OCI-LY1 (cell line): ENCODE measurements at regions not wholly inside any gene's neighbourhood (a gene's known extent, or its start where the extent isn't known, plus 50 kb on each side); places are given as distances from the start of the nearest gene placed in this dataset.

Experiments
- H2AFZ ChIP-seq: fragments of 200-600 bp; sonication (generic), shearing (Covaris generic); 2 replicates; pipeline ENCODE4 v1.6.0; 2014; ENCODE audit warnings: antibody characterized with exemption, mild to moderate bottlenecking, low read length
- H3F3A ChIP-seq: fragments of 200-600 bp; sonication (generic), shearing (Covaris generic); 2 replicates; pipeline ENCODE4 v1.6.0; 2014; ENCODE audit warnings: mild to moderate bottlenecking, antibody characterized with exemption, low read length, moderate library complexity; ENCODE audit not compliant: insufficient read depth
- H3K27ac ChIP-seq: fragments of 200-600 bp; sonication (generic); 2 replicates; pipeline ENCODE4 v1.5.1; 2014; ENCODE audit warnings: low read length, mixed run types, mild to moderate bottlenecking, low read depth; ENCODE audit not compliant: poor library complexity, severe bottlenecking
- H3K27me3 ChIP-seq: fragments of 200-600 bp; sonication (generic); 2 replicates; pipeline ENCODE4 v1.6.0; 2014; ENCODE audit warnings: antibody characterized with exemption, mild to moderate bottlenecking, low read length, moderate library complexity; ENCODE audit not compliant: insufficient read depth
- H3K36me3 ChIP-seq: fragments of 200-600 bp; sonication (generic); 2 replicates; pipeline ENCODE4 v1.6.1; 2014; ENCODE audit warnings: mild to moderate bottlenecking, antibody characterized with exemption, low read length, moderate library complexity, mixed read lengths; ENCODE audit not compliant: insufficient read depth
- H3K4me1 ChIP-seq: fragments of 200-600 bp; sonication (generic); 2 replicates; pipeline ENCODE4 v1.5.1; 2014; ENCODE audit warnings: mild to moderate bottlenecking, low read length, moderate library complexity; ENCODE audit not compliant: insufficient read depth, severe bottlenecking
- H3K4me2 ChIP-seq: fragments of 200-600 bp; sonication (generic), shearing (Covaris generic); 2 replicates; pipeline ENCODE4 v1.6.1; 2014; ENCODE audit warnings: low read length
- H3K4me3 ChIP-seq: fragments of 200-600 bp; sonication (generic); 2 replicates; pipeline ENCODE4 v1.5.1; 2014; ENCODE audit warnings: low read length, low read depth, mild to moderate bottlenecking, mixed read lengths; ENCODE audit not compliant: poor library complexity, severe bottlenecking
- H3K79me2 ChIP-seq: fragments of 200-600 bp; shearing (Covaris generic); 2 replicates; pipeline ENCODE4 v1.6.1; 2016; ENCODE audit warnings: mixed run types, low read length, mixed read lengths; ENCODE audit not compliant: insufficient read depth
- H3K9ac ChIP-seq: fragments of 200-600 bp; sonication (generic), shearing (Covaris generic); 2 replicates; pipeline ENCODE4 v1.6.1; 2014; ENCODE audit warnings: mild to moderate bottlenecking, low read length, mixed read lengths
- H3K9me2 ChIP-seq: fragments of 200-600 bp; sonication (generic), shearing (Covaris generic); 2 replicates; pipeline ENCODE4 v1.6.1; 2014; ENCODE audit warnings: low read depth, mild to moderate bottlenecking, low read length, mixed read lengths
- H3K9me3 ChIP-seq: fragments of 200-600 bp; shearing (Covaris generic); 2 replicates; pipeline ENCODE4 v1.6.1; 2014; ENCODE audit warnings: low read length, mixed read lengths
- H4K20me1 ChIP-seq: fragments of 200-600 bp; sonication (generic), shearing (Covaris generic); 2 replicates; pipeline ENCODE4 v1.6.0; 2016; ENCODE audit warnings: mild to moderate bottlenecking, low read length; ENCODE audit not compliant: insufficient read depth
- CTCF ChIP-seq: fragments of 200-600 bp; sonication (generic), shearing (Covaris generic); IDR thresholded peaks from 2 replicates; pipeline ENCODE4 v1.5.1; 2017; ENCODE audit warnings: mild to moderate bottlenecking, antibody characterized with exemption, low read length, moderate library complexity, mixed read lengths
- EZH2 ChIP-seq: fragments of 200-600 bp; sonication (generic), shearing (Covaris generic); IDR thresholded peaks from 2 replicates; pipeline ENCODE4 v1.8.0; 2017; ENCODE audit warnings: borderline replicate concordance, mixed run types, mild to moderate bottlenecking, antibody characterized with exemption, low read length, moderate library complexity, mixed read lengths

DNA sequence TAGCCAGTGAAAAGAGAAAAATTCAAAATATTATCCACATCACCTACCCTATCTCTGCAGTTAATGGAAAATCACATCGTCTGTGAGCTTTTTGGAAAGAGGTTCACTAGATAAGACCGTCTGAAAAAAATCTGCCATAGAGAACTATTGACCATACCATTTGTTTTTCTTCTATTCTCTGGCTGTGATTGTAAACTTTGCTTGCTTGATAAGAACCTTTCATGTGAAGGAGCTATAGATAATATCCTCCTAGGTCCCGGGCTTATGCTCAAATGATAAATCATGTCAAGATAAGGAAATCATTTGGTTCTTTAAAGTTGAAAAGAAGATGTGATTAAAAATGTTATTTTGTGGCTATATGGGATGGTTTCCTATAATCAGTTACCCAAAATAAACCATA lies 369.9 kb downstream of the SIPA1L2 start:
- no peaks in the 10 kb centered on the region for H3K9me2 ChIP-seq
- no peaks in the 10 kb centered on the region for H3K27me3 ChIP-seq
- H3F3A ChIP-seq = no peaks in the 10 kb centered on the region
- H3K79me2 ChIP-seq = no peaks in the 10 kb centered on the region
- H3K4me1 ChIP-seq = no peaks in the 10 kb centered on the region
- H3K36me3 ChIP-seq = no peaks in the 10 kb centered on the region
- no peak overlapping the region for H3K4me3 ChIP-seq
- no peak overlapping the region for H2AFZ ChIP-seq
- no peaks in the 10 kb centered on the region for H3K9me3 ChIP-seq
- no peak overlapping the region for H3K27ac ChIP-seq
- H3K9ac ChIP-seq = no peak overlapping the region
- TF ChIP-seq CTCF (no peak), EZH2 (no peak)
- H4K20me1 ChIP-seq = no peaks in the 10 kb centered on the region
- no peak overlapping the region for H3K4me2 ChIP-seq

DNA sequence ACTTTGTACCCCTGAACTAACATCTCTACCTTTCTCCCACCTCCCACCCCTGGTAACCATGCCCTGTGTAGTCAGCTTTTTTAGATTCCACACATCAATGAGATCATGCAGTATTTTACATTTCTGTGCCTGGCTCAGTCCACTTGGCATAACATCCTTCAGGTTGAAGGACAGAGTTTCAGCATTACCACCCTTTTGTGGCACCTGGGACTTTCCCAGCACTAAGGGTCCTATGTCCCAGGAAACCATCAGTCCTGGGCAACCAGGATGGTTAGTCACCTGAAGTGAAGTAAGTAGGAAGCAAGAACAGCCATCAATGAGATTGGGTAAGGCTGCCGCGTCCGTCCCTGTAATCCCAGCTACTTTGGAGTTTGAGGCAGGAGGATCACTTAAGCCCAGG lies 370.6 kb downstream of the SIPA1L2 start:
- no peak overlapping the region for H3K4me2 ChIP-seq
- no peaks in the 10 kb centered on the region for H3K4me1 ChIP-seq
- H2AFZ ChIP-seq = no peak overlapping the region
- H3K9me3 ChIP-seq = no peaks in the 10 kb centered on the region
- no peak overlapping the region for H3K9ac ChIP-seq
- no peak overlapping the region for H3K4me3 ChIP-seq
- H3K79me2 ChIP-seq = no peaks in the 10 kb centered on the region
- no peaks in the 10 kb centered on the region for H3K36me3 ChIP-seq
- H3K27ac ChIP-seq = no peak overlapping the region
- H3K9me2 ChIP-seq = no peaks in the 10 kb centered on the region
- no peaks in the 10 kb centered on the region for H4K20me1 ChIP-seq
- H3K27me3 ChIP-seq = no peaks in the 10 kb centered on the region
- H3F3A ChIP-seq = no peaks in the 10 kb centered on the region
- no peak for TF ChIP-seq CTCF
- TF ChIP-seq EZH2 = no peak

DNA sequence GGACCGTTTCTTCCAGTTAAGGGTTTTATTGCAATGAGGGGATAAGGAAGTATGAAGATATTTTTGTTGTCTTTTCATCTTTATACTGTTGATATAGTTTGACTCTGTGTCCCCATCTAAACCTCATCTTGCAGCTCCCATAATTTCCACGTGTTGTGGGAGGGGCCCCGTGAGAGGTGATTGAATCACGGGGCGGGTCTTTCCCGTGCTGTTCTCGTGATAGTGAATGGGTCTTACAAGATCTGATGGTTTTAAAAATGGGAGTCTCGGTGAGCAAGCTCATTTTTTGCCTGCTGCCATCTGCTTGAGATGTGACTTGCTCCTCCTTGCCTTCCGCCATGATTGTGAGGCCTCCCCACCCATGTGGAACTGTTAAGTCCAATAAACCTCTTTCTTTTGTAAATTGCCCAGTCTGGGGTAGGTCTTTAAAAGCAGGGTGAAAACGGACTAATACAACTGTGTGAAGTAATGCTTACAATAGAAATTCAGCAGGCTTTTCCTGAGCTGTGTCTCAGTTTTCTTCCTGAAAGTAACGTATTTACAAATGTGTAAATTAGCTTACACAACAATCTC lies 377.3 kb downstream of the SIPA1L2 start:
- no peak overlapping the region for H2AFZ ChIP-seq
- no peak overlapping the region for H3K27ac ChIP-seq
- no peaks in the 10 kb centered on the region for H3K9me2 ChIP-seq
- H3K4me2 ChIP-seq = no peak overlapping the region
- TF ChIP-seq CTCF (no peak), EZH2 (no peak)
- no peaks in the 10 kb centered on the region for H3F3A ChIP-seq
- H4K20me1 ChIP-seq = no peaks in the 10 kb centered on the region
- H3K4me3 ChIP-seq = no peak overlapping the region
- no peaks in the 10 kb centered on the region for H3K36me3 ChIP-seq
- no peaks in the 10 kb centered on the region for H3K27me3 ChIP-seq
- no peaks in the 10 kb centered on the region for H3K4me1 ChIP-seq
- H3K79me2 ChIP-seq = no peaks in the 10 kb centered on the region
- no peak overlapping the region for H3K9ac ChIP-seq
- no peaks in the 10 kb centered on the region for H3K9me3 ChIP-seq
